GM21367 (cell line): ENCODE measurements at regions not wholly inside any gene's neighbourhood (a gene's known extent, or its start where the extent isn't known, plus 50 kb on each side); places are given as distances from the start of the nearest gene placed in this dataset.

Experiments
- ATAC-seq: cut with Tn5 transposase; IDR thresholded peaks from one replicate; pipeline ENCODE4 v1.9.1; 2021; ENCODE audit not compliant: unreplicated experiment

GRCh38 chr1:58006421-58007046 is 540.0 kb downstream of the OMA1 start:
- no peak for ATAC-seq

GRCh38 chr1:58005212-58005611 is 541.3 kb downstream of the OMA1 start:
- ATAC-seq: no peak

GRCh38 chr1:58003988-58004387 is 542.5 kb downstream of the OMA1 start:
- ATAC-seq: no peak

GRCh38 chr1:58003059-58003458 is 543.5 kb downstream of the OMA1 start:
- ATAC-seq: no peak

- ATAC-seq: no peak
These were observed 545.7 kb downstream of the OMA1 start for GRCh38 chr1:58000821-58001220.

- no peak for ATAC-seq
These were observed 546.4 kb downstream of the OMA1 start for GRCh38 chr1:58000116-58000515.

- no peak for ATAC-seq
These were observed 550.1 kb downstream of the OMA1 start for GRCh38 chr1:57996400-57996799.

- no peak for ATAC-seq
These were observed 555.2 kb downstream of the OMA1 start for GRCh38 chr1:57991289-57991688.

GRCh38 chr1:57989877-57990276 is 556.6 kb downstream of the OMA1 start:
- ATAC-seq: no peak

- ATAC-seq: no peak
These were observed 559.0 kb downstream of the OMA1 start for GRCh38 chr1:57987523-57987922.

- ATAC-seq: peak; percentile 81
These were observed 560.1 kb downstream of the OMA1 start for GRCh38 chr1:57986432-57986831.

- no peak for ATAC-seq
These were observed 560.4 kb upstream of the DAB1 start for GRCh38 chr1:57984277-57984676.

GRCh38 chr1:57983441-57983840 is 559.6 kb upstream of the DAB1 start:
- no peak for ATAC-seq

GRCh38 chr1:57982852-57983251 is 559.0 kb upstream of the DAB1 start:
- no peak for ATAC-seq

- no peak for ATAC-seq
These were observed 552.4 kb upstream of the DAB1 start for GRCh38 chr1:57976216-57976615.

- no peak for ATAC-seq
These were observed 544.5 kb upstream of the DAB1 start for GRCh38 chr1:57968321-57968720.

- ATAC-seq: no peak
These were observed 543.0 kb upstream of the DAB1 start for GRCh38 chr1:57966751-57967406.

- ATAC-seq: no peak
These were observed 542.5 kb upstream of the DAB1 start for GRCh38 chr1:57966340-57966739.

- ATAC-seq: no peak
These were observed 539.7 kb upstream of the DAB1 start for GRCh38 chr1:57963581-57963980.

GRCh38 chr1:57959531-57960241 is 535.8 kb upstream of the DAB1 start:
- no peak for ATAC-seq

- no peak for ATAC-seq
These were observed 533.7 kb upstream of the DAB1 start for GRCh38 chr1:57957576-57957975.

- ATAC-seq: no peak
These were observed 527.5 kb upstream of the DAB1 start for GRCh38 chr1:57951390-57951789.
